ENCODE measurements at regions not wholly inside any gene's neighbourhood (a gene's known extent, or its start where the extent isn't known, plus 50 kb on each side); places are given as distances from the start of the nearest gene placed in this dataset.
"Not testable (repeated sequence)": the region's sequence is repeated elsewhere in the genome, so short reads cannot be mapped to it uniquely, and the experiment has no call there.

- H3K27me3 ChIP-seq (ENCODE audit: control insufficient read depth in 1 of 2, insufficient read depth in 2 of 2, low read length in 2 of 2); H3K36me3 ChIP-seq (ENCODE audit: insufficient read depth, low read length); H3K9me3 ChIP-seq (ENCODE audit: low read length); H3K4me1 ChIP-seq (ENCODE audit: insufficient read depth, low read length); H3K4me3 ChIP-seq (ENCODE audit: low read depth in 1 of 2, low read length in 2 of 2); H3K9ac ChIP-seq (ENCODE audit: low read length); H3K27ac ChIP-seq (ENCODE audit: low read depth, low read length): not testable (repeated sequence)
Measured at GRCh38 chr5:18471791-18472190, 837.5 kb downstream of the TAF11L14 start.

- Histone ChIP-seq H3K4me3 (ENCODE audit: low read depth in 1 of 2, low read length in 2 of 2) (no peak overlapping the region), H3K27me3 (ENCODE audit: control insufficient read depth in 1 of 2, insufficient read depth in 2 of 2, low read length in 2 of 2) (no peaks in the 10 kb centered on the region), H3K27ac (ENCODE audit: low read depth, low read length) (no peak overlapping the region), H3K36me3 (ENCODE audit: insufficient read depth, low read length) (no peaks in the 10 kb centered on the region), H3K9ac (ENCODE audit: low read length) (no peak overlapping the region), H3K9me3 (ENCODE audit: low read length) (no peaks in the 10 kb centered on the region), H3K4me1 (ENCODE audit: insufficient read depth, low read length) (no peaks in the 10 kb centered on the region)
Measured at GRCh38 chr5:18483451-18483850, 849.2 kb downstream of the TAF11L14 start.

DNA sequence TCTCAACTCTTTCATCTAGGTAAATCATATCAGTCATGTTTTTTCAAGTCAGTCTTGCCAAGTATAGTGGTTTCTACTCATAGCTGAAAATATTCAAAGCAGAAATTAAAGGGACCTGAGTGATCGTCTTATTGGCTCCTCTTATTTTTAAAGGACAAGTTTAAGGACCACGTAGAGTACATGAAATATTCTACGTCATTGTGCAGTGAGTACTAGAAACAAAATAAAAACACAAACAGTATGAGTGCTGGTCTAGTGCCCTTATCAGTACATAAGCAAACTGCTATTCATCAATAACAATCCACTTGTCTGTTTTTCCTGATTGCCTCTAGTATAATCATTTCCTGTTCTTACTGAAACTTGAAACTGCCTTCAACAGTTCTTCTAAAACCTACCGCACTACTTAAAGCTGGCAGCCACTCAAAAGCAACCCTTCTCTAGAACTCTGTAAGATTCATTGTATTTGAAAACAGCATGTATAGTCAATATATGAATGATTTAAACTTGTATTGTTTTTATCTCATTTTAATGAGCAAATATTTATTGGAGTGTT is 853.7 kb downstream of the TAF11L14 start:
- Histone ChIP-seq H3K27ac (ENCODE audit: low read depth, low read length) (no peak overlapping the region), H3K27me3 (ENCODE audit: control insufficient read depth in 1 of 2, insufficient read depth in 2 of 2, low read length in 2 of 2) (no peaks in the 10 kb centered on the region), H3K36me3 (ENCODE audit: insufficient read depth, low read length) (no peaks in the 10 kb centered on the region), H3K9ac (ENCODE audit: low read length) (no peak overlapping the region), H3K4me1 (ENCODE audit: insufficient read depth, low read length) (no peaks in the 10 kb centered on the region), H3K4me3 (ENCODE audit: low read depth in 1 of 2, low read length in 2 of 2) (no peak overlapping the region), H3K9me3 (ENCODE audit: low read length) (no peaks in the 10 kb centered on the region)

GRCh38 chr5:18489703-18490102 is 855.4 kb downstream of the TAF11L14 start:
- Histone ChIP-seq H3K9ac (ENCODE audit: low read length) (no peak overlapping the region), H3K9me3 (ENCODE audit: low read length) (no peaks in the 10 kb centered on the region), H3K36me3 (ENCODE audit: insufficient read depth, low read length) (no peaks in the 10 kb centered on the region), H3K4me1 (ENCODE audit: insufficient read depth, low read length) (no peaks in the 10 kb centered on the region), H3K4me3 (ENCODE audit: low read depth in 1 of 2, low read length in 2 of 2) (no peak overlapping the region), H3K27ac (ENCODE audit: low read depth, low read length) (no peak overlapping the region), H3K27me3 (ENCODE audit: control insufficient read depth in 1 of 2, insufficient read depth in 2 of 2, low read length in 2 of 2) (no peaks in the 10 kb centered on the region)

DNA sequence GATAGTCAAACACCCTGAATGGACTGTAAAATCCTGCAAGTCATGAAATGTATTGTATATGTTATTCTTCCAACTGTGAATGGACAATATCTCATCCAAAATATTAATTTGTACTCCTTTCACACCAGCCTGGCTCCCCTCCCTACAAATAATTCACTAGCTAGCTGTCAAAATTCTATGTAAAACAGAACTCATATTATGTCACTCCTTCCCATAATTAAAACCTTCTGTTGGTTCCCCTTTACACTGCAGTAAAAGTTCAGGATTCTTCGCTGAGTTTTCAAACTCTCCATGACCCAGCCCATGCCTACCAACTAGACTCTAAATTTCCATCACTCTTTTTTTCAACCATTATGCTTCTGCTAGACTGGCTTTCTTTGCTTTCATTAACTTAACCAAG is 857.1 kb downstream of the TAF11L14 start:
- H3K9me3 ChIP-seq (ENCODE audit: low read length) = no peaks in the 10 kb centered on the region
- no peak overlapping the region for H3K4me3 ChIP-seq (ENCODE audit: low read depth in 1 of 2, low read length in 2 of 2)
- H3K27ac ChIP-seq (ENCODE audit: low read depth, low read length) = no peak overlapping the region
- no peaks in the 10 kb centered on the region for H3K4me1 ChIP-seq (ENCODE audit: insufficient read depth, low read length)
- H3K36me3 ChIP-seq (ENCODE audit: insufficient read depth, low read length) = no peaks in the 10 kb centered on the region
- no peaks in the 10 kb centered on the region for H3K27me3 ChIP-seq (ENCODE audit: control insufficient read depth in 1 of 2, insufficient read depth in 2 of 2, low read length in 2 of 2)
- H3K9ac ChIP-seq (ENCODE audit: low read length) = no peak overlapping the region

GRCh38 chr5:18495157-18495556 is 860.9 kb downstream of the TAF11L14 start:
- Histone ChIP-seq H3K27me3 (ENCODE audit: control insufficient read depth in 1 of 2, insufficient read depth in 2 of 2, low read length in 2 of 2) (no peaks in the 10 kb centered on the region), H3K9ac (ENCODE audit: low read length) (no peak overlapping the region), H3K4me1 (ENCODE audit: insufficient read depth, low read length) (no peaks in the 10 kb centered on the region), H3K9me3 (ENCODE audit: low read length) (no peaks in the 10 kb centered on the region), H3K27ac (ENCODE audit: low read depth, low read length) (no peak overlapping the region), H3K4me3 (ENCODE audit: low read depth in 1 of 2, low read length in 2 of 2) (no peak overlapping the region), H3K36me3 (ENCODE audit: insufficient read depth, low read length) (no peaks in the 10 kb centered on the region)

- Histone ChIP-seq H3K27me3 (ENCODE audit: control insufficient read depth in 1 of 2, insufficient read depth in 2 of 2, low read length in 2 of 2) (no peaks in the 10 kb centered on the region), H3K4me1 (ENCODE audit: insufficient read depth, low read length) (no peaks in the 10 kb centered on the region), H3K27ac (ENCODE audit: low read depth, low read length) (no peak overlapping the region), H3K4me3 (ENCODE audit: low read depth in 1 of 2, low read length in 2 of 2) (no peak overlapping the region), H3K36me3 (ENCODE audit: insufficient read depth, low read length) (no peaks in the 10 kb centered on the region), H3K9ac (ENCODE audit: low read length) (no peak overlapping the region), H3K9me3 (ENCODE audit: low read length) (no peaks in the 10 kb centered on the region)
Measured at GRCh38 chr5:18496041-18496440, 861.8 kb downstream of the TAF11L14 start.

- Histone ChIP-seq H3K4me1 (ENCODE audit: insufficient read depth, low read length) (no peaks in the 10 kb centered on the region), H3K27ac (ENCODE audit: low read depth, low read length) (no peak overlapping the region), H3K9ac (ENCODE audit: low read length) (no peak overlapping the region), H3K9me3 (ENCODE audit: low read length) (no peaks in the 10 kb centered on the region), H3K4me3 (ENCODE audit: low read depth in 1 of 2, low read length in 2 of 2) (no peak overlapping the region), H3K27me3 (ENCODE audit: control insufficient read depth in 1 of 2, insufficient read depth in 2 of 2, low read length in 2 of 2) (no peaks in the 10 kb centered on the region), H3K36me3 (ENCODE audit: insufficient read depth, low read length) (no peaks in the 10 kb centered on the region)
Measured at GRCh38 chr5:18497089-18497488, 862.8 kb downstream of the TAF11L14 start.

DNA sequence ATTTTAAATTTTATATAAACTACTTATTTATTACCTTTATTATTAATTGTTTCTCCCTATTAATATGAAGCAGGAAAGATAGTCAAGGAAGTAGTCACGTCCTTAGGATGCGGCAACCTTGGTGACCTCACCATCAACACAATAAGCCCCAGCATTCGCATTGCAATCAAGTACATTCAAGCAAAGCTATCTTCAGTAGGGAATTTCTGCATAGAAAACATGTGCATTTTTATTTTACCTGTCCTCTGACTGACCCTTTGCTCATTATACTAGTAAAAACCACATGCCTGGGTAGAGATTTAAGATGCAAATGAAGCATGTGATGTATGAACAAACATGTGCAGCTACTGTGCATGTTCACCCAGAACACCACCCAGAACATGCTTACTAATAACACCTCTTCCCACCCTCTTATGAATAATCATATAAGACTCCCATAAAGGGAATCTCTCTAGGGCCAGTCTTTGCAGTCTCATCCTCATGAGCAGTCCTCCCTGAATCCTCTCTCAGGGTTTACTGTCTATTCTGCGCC is 869.6 kb downstream of the TAF11L14 start:
- Histone ChIP-seq H3K27ac (ENCODE audit: low read depth, low read length) (no peak overlapping the region), H3K27me3 (ENCODE audit: control insufficient read depth in 1 of 2, insufficient read depth in 2 of 2, low read length in 2 of 2) (no peaks in the 10 kb centered on the region), H3K4me1 (ENCODE audit: insufficient read depth, low read length) (no peaks in the 10 kb centered on the region), H3K36me3 (ENCODE audit: insufficient read depth, low read length) (no peaks in the 10 kb centered on the region), H3K9me3 (ENCODE audit: low read length) (no peaks in the 10 kb centered on the region), H3K9ac (ENCODE audit: low read length) (no peak overlapping the region), H3K4me3 (ENCODE audit: low read depth in 1 of 2, low read length in 2 of 2) (no peak overlapping the region)

- Histone ChIP-seq H3K9ac (ENCODE audit: low read length) (no peak overlapping the region), H3K9me3 (ENCODE audit: low read length) (no peaks in the 10 kb centered on the region), H3K4me3 (ENCODE audit: low read depth in 1 of 2, low read length in 2 of 2) (no peak overlapping the region), H3K27ac (ENCODE audit: low read depth, low read length) (no peak overlapping the region), H3K4me1 (ENCODE audit: insufficient read depth, low read length) (no peaks in the 10 kb centered on the region), H3K27me3 (ENCODE audit: control insufficient read depth in 1 of 2, insufficient read depth in 2 of 2, low read length in 2 of 2) (no peaks in the 10 kb centered on the region), H3K36me3 (ENCODE audit: insufficient read depth, low read length) (no peaks in the 10 kb centered on the region)
Measured at GRCh38 chr5:18507114-18507513, 872.9 kb downstream of the TAF11L14 start.

DNA sequence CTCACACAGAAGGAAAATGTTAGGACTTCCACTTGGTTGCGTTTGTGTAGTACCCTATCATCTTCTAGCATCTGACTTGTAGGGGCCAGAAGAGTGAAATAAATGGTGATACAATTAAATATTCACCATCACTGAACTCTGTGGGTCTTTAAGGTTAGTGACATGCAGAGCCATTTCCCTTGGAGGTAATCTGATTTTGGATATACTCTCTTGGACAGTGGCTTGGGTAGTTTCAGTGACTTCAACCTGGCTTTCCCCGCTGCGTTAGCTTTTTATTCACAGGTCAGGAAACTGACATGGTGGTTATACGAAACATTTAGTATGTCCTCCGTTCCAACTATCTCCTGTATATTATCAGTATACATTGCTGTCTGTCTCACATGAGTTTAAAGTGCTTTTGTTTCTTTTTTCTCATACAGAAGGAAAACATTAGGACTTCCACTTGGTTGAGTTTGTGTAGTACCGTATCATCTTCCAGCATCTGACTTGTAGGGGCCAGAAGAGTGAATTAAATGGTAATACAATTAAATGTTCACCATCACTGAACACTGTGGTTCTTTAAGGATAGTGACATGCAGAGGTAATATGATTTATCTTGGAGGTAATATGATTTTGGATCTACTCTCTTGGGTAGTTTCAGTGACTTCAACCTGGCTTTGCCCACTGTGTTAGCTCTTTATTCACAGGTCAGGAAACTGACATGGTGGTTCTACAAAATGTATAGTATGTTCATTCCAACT is 883.6 kb downstream of the TAF11L14 start:
- no peaks in the 10 kb centered on the region for H3K36me3 ChIP-seq (ENCODE audit: insufficient read depth, low read length)
- H3K27me3 ChIP-seq (ENCODE audit: control insufficient read depth in 1 of 2, insufficient read depth in 2 of 2, low read length in 2 of 2) = no peaks in the 10 kb centered on the region
- H3K9me3 ChIP-seq (ENCODE audit: low read length) = no peaks in the 10 kb centered on the region
- no peaks in the 10 kb centered on the region for H3K4me1 ChIP-seq (ENCODE audit: insufficient read depth, low read length)
- no peak overlapping the region for H3K9ac ChIP-seq (ENCODE audit: low read length)
- no peak overlapping the region for H3K4me3 ChIP-seq (ENCODE audit: low read depth in 1 of 2, low read length in 2 of 2)
- H3K27ac ChIP-seq (ENCODE audit: low read depth, low read length) = no peak overlapping the region

DNA sequence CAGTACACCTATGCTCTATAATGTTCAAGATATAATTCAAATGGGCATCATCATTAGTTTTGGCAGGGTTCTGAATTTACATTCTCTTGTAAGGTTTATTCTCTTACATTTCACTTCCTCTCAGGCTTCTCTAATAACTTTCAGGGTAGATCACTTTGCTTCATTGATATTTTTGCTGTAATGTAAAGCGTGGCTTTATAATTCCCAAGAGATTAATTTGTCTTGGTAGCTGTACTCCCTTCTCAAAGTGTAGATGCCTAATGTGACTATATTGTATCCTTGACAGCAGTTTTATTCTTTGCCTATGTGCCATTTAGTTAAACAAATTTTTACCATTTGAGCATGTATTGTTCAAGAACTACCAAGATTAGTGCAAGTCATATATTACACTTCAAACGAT is 889.1 kb downstream of the TAF11L14 start:
- Histone ChIP-seq H3K9me3 (ENCODE audit: low read length) (no peaks in the 10 kb centered on the region), H3K9ac (ENCODE audit: low read length) (no peak overlapping the region), H3K27ac (ENCODE audit: low read depth, low read length) (no peak overlapping the region), H3K4me3 (ENCODE audit: low read depth in 1 of 2, low read length in 2 of 2) (no peak overlapping the region), H3K27me3 (ENCODE audit: control insufficient read depth in 1 of 2, insufficient read depth in 2 of 2, low read length in 2 of 2) (no peaks in the 10 kb centered on the region), H3K36me3 (ENCODE audit: insufficient read depth, low read length) (no peaks in the 10 kb centered on the region), H3K4me1 (ENCODE audit: insufficient read depth, low read length) (no peaks in the 10 kb centered on the region)

Data from muscle layer of colon (tissue), 2 donors.